NCI-H2029 treated with DMSO at 0.1 percent for 48 hours (cell line): ENCODE measurements at regions not wholly inside any gene's neighbourhood (a gene's known extent, or its start where the extent isn't known, plus 50 kb on each side); places are given as distances from the start of the nearest gene placed in this dataset.
"Not testable (repeated sequence)": the region's sequence is repeated elsewhere in the genome, so short reads cannot be mapped to it uniquely, and the experiment has no call there.

ENCODE experiments used
- DNase-seq: peaks from one replicate; lab custom pipeline; 2025; lab: John Stamatoyannopoulos, UW

DNA sequence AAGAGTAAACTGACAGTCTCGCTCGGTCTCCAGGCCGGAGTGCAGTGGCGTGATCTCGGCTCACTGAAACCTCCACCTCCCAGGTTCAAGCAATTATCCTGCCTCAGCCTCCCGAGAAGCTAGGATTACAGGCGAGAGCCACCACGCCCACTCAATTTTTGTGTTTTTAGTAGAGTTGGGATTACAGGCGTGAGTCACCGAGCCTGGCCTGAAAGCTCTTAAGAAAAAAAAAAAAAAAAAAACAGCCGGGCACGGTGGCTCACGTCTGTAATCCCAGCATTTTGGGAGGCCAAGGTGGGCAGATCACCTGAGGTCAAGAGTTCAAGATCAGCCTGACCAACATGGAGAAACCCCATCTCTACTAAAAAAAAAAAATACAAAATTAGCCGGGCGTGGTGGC, 55.3 kb upstream of the THOC2 start:
- not testable (repeated sequence) for DNase-seq

DNA sequence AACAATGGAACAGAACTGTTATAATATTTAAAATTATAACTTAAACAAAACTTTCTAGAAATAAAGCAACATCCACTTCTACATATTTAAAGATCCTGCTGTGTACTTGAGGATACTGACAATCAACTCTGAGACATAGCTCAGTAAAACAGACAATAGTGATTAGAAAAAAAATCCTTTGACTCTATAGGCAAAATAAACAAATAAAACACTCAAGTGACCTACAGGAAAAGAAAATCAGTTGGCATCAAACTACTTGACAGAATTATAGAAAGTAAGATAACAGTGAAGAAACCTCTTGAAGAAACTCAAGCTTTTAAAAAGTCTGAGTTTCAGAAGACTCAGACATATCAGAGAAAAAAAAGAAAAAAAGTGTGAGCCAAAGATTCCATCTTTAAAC, 55.9 kb upstream of the THOC2 start:
- no peak for DNase-seq

DNA sequence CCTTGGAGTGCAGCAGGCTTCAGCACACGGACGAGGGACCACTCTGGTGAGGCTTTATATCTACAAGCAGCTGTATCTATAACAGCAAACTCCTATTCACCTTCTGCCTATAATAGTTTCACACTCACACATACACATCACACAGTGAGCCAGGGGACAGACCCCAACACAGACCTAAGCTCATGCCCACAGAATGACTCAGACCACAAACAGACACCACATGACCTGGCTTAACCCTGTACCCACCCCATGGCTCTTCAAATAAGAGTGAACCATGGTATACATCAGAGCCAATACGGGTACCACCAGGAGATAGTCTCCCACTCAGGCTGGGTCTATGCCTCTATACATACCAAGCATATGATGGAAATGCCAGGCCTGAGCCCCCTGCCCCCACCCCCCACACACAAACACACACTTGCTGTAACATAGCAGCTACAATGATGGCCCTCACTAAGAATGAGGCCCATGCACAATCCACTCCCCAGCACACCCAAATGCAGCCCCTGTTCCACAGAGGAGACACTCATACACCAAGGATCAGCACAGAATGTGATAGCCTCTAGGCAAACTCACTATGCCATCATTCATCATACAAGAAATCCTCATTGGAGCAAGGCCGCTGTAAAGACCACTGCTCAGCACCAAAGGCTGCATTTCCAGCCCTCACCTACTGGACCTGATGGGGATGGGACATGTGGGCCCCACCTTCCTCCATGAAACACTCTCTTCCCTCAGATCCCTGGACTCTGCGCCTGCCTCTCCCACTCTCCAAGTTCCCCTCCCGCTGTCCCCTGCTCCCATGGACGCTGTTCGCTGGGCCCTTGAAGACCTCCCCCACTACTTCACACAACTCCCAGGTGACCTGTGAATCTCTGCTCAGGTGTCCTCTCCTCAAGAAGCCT, 62.1 kb upstream of the XIAP start:
- DNase-seq: no peak

DNA sequence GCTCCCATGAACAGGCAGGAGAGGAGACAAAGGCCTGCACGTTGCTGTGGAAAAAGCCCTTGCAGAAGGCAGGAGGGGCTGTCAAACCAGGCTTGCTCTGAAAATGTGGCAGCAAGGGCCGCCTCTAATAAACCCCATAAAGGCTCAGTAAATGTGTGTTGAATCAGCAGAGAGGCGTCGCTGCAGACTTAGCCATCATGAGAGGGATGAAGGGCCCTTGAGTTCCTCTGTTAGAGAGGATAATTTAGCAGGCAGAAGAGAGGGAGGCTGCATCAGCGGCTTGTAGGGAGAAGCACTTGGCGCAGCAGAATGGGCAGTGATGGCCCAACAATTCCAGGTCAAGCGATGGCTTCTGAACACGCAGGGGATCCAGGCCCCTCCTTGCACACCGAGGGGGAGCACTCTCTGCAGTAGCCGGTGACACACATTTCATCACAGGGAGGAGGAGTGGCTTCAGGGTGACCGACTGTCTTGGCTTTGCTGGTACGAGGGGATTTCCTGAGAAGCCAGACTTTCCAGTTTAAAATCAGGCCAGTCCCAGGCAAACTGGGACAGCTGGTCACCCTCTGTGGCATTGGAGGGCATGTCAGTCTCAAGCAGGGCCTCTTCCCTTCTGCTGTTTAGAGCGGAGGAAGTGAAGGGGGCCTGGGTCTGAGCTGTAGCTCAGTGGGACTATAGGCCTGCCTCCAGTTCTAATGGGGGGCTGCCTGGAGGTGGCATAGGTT, 61.0 kb upstream of the XIAP start:
- peak; percentile 44 for DNase-seq

GRCh38 chrX:123801901-123802300, 58.0 kb upstream of the XIAP start:
- DNase-seq: no peak

GRCh38 chrX:123803331-123803983, 56.4 kb upstream of the XIAP start:
- DNase-seq: peak; percentile 90

DNA sequence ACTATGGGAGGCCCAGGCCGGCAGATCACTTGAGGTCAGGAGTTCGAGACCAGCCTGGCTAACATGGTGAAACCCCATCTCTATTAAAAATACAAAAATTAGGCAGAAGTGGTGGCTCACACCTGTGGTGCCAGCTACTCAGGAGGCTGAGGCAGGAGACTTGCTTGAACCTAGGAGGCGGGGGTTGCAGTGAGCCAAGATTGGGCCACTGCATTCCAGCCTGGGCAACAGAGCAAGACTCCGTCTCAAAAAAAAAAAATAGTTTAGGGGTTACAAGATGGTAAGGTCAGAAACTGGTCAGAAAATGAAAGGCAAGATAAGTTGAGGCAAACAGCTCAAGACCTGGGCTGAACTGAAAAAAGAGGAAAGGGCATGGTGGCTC, 55.9 kb upstream of the XIAP start:
- DNase-seq: not testable (repeated sequence)

DNA sequence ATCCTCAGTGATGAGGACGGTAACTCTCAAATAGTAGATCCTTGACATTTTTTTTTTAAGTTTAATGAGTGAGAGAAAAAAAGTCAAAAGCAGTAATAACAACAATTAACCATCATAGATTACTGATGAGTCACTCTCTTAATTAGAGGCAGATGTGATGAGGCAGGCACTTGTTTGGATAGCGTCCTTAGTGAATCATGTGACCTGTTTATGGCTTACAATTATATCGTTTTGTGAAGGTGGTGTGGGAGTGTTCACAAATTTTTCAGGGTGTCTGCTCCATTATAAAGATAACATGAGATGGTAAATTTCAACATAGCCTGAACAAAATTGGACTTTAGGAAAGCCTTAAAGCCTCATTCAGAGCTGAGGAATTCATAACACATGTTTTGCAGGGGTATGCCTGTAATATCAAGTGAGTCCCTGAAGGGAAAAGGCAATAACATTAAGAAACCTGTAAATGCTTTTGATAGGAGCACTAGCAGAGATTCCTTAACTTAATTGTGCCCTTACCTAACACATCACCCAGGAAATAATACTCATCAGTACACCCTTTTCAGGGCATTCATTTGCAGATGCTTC, 51.9 kb upstream of the XIAP start:
- no peak for DNase-seq

DNA sequence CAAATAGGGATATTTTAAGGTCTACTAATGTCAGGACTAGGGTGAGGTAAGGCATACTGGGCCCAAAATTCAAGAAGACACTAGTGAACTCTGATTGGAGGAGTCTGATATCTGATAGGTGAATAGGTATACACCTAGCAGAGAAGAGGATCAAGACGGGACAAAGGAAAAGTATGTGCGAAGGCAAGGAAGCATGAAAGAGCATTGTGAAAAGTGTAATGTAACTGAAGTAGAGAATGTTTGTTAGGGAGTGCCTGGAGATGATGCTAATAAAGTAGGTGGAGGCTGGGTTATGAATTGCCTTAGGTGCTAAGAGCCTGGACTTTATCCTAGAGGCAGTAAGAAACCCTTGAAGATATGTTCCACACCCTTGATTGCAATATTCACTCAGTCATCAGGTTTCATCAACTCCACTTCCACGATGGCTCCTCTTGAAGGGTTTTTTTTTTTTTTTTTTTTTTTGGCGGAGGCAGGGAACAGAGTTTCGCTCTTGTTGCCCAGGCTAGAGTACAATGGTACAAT, 49.9 kb upstream of the XIAP start:
- DNase-seq: no peak
